Activated CD8-positive, alpha-beta memory T cell treated with anti-CD3 and anti-CD28 coated beads, Interleukin-2, amount 50 U/mL, for 48 hours (primary cell): ENCODE measurements at regions not wholly inside any gene's neighbourhood (a gene's known extent, or its start where the extent isn't known, plus 50 kb on each side); places are given as distances from the start of the nearest gene placed in this dataset.
A peak's percentile ranks its signal among the peaks of the same experiment; 100 is the strongest.

ENCODE experiments used
- DNase-seq: peaks from one replicate; pipeline ENCODE4 v3.0.0-alpha.2; 2020

DNA sequence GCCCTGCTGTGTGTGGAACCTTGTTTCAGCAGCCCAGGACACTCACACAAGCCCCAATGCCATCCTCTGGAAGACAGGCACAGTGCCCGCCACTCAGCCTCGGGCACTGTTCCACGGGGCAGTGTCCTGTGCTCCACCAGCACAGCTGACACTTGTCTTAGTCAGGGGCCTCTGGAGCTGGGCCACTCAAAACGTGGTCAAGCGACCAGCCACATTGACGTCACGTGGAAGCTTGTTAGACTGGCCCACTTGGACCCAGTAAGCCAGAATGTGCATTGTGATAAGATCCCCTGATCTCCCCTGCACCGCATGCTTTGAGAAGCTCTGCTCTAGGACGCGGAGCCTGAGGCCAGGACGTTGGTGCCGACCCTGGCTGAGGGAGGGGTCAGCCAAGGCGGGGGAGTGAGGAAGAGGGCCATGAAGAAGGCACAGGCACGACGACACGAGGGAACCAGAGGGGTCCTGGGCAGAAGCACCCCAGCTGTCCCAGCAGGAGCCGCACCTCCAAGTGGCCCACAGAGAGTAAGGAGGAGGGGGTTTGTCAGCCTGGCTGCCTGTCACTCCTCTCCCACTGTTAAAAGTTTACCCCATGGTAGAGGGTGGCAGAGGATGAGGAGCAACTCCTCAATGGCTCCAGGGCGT, 64.6 kb downstream of the LINC01488 start:
- DNase-seq = no peak

DNA sequence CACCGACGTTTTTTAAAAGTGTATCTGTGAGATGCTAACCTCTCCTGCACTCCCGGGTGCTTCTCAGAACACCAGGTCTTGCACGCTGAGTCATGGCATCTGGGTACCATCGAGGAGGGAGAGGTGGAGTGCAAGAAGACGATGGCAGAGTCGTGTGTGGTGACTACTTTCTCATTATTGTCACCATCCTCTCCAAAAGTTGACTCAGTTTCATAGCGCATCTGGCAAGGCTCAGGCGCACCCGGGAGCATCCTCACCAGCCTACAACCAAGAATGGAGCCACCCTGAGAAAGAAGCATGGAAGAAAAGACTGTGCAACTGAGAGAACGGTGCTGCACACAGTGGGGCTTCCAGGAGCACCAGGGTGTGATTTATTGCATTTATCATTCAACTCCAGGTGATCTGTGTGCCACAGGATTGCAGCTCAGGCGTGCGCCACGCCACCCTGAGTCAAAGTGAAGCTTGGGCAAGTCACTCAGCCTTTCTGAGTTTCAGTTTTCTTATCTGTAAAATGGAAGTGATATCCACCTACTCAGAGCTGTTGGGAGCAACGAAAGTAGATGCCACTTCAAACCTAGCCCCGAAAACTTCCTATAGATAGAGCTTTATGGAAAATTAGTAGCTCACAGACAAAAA, 65.4 kb downstream of the LINC01488 start:
- DNase-seq = peak; percentile 76

GRCh38 chr11:69550846-69551245, 69.4 kb downstream of the LINC01488 start:
- no peak for DNase-seq

GRCh38 chr11:69551963-69552362, 70.5 kb downstream of the LINC01488 start:
- DNase-seq = no peak

DNA sequence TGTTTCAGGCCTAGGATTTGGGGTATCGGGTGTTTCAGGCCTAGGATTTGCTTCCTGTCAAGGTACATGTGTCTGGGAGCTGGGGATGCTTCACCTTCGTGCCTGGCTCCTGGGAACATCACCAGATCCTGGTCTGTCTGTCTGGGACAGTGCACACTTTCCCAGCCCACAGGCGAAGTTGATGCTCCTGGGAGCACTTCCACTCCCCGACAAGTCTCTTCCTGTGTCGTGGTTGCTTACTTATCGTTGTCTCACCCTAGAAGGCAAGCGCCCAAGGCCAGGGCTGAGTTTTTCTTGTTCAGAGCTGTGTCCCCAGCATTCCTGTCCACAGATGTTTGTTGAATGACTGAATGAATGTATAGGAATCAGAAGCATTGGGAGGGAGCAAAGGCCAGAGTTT, 71.5 kb downstream of the LINC01488 start:
- no peak for DNase-seq

GRCh38 chr11:69553416-69554357, 72.2 kb downstream of the LINC01488 start:
- DNase-seq = no peak

DNA sequence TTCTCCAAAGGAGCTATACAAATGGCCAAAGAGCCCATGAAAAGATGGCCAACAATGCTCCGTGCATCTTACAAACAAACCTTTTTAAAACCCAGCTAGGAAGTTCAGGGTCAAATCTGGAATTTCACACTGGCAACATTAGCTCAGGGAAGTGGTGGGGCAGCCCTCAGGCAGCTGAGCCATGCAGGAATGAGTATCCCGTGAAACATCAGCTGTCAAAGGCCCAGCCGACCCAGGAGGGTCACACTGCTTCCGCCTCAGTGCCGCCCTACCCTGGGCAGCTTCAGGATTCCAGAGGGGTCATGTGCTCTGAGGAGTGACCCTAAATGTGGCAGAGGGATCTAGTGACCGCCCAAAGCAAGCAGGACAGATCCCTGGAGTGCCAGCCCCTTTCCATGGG, 73.4 kb downstream of the LINC01488 start:
- no peak for DNase-seq

GRCh38 chr11:69557266-69557665, 75.8 kb downstream of the LINC01488 start:
- DNase-seq = no peak

DNA sequence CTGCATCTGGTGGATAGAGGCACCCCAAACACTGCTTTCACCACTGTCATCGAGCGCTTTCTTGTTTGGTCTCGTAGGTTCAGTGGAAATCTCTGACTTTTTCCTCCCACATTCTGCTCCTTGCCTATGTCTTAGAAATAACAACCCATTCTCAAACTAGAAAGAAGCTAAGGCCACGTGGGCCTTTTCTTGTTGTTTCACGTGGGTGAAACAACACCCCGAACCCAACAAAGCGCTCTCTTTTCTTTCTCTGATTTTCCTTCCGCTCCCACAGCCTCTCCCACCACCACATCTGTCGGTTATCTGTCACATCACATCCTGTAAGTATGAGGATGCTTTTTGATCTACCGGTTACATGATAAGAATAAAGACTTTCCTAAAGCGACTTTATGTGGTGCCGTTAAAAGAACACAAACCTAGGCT, 77.1 kb downstream of the LINC01488 start:
- peak; percentile 42 for DNase-seq

DNA sequence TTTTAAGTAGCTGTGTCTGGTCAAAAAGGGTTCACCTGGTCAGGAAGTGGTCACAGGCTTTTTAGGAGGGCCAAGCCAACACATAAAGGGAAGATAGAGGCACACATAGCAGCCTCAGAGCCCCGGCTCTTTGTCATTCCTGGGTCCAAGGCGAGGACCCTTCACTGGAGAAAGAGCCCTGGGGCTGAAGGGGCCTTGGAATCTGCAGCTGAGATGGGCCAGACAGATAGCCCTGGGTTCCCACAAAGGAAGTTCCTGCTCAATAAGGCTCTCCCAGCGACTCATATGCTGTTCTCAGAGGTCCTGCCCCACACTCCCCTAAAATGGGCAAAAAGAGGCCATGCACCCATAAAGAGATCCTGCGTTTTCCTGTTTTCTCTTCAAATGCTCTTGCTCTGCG, 77.7 kb downstream of the LINC01488 start:
- DNase-seq = no peak

DNA sequence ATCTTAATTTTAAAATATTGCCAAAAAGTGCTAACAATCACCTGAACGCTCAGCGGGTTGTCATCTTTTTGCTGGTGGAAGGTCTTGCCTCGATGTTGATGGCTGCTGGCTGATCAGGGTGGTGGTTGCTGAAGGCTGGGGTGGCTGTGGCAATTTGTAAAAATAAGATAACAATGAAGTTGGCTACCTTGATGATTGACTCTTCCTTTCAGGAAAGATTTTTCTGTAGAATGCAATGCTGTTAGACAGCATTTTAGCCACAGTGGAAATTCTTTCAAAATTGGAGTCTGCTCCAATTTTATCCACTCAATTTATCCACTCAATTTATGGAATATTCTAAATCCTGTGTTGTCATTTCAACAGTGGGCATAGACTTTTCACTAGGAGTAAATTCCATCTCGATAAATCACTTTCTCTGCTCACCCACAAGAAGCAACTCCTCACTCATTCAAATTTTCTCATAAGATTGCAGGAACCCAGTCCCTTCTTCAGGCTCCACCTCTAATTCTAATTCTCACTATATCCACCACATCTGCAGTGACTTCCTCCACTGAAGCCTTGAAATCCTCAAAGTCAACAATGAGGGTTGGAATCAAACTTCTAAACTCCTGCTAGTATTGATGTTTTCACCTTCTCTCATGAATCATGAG, 78.8 kb downstream of the LINC01488 start:
- DNase-seq = no peak

- no peak for DNase-seq
These were observed 78.7 kb upstream of the CCND1 start for GRCh38 chr11:69562302-69562701.

DNA sequence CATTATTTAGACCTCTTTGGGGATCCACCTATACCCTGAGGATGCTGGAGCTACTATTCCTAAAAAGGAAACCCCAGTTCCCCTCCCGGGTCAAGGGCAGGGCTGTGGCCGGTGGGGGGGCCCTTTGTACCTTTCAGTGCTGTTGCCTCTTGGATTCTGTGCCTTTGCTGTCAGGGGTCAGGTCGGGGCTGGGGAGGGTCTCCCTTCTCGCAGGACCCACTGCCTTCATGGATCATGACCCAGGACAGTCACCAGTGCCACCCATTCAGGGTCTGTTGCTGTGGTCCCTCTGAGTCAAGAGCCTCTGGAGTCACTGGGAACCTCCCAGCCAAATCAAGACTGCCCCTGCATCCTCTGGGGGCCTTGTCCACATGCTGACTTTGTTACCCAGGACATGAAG, 78.1 kb upstream of the CCND1 start:
- DNase-seq = peak; percentile 26

DNA sequence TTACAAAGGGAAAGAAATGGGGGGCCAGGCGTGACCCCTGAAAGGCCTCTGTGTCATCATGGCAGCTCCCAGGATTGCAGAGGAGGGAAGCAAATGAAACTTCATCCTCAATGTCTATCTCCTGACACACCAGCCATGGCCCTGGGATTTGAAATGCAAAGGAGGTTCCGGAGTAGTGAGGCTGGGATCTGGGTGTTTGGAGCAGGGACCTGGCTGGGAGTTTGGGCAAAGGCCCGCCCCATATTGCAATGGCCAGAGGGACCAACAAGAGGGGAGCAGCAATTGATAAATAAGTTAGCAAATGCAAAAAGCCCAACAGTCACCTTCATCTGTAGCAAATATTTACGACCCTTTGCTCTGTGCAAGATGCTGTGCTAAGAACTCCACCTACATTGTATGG, 77.7 kb upstream of the CCND1 start:
- DNase-seq = peak; percentile 10

- peak; percentile 3 for DNase-seq
These were observed 76.8 kb upstream of the CCND1 start for GRCh38 chr11:69563946-69564775.

- no peak for DNase-seq
These were observed 75.0 kb upstream of the CCND1 start for GRCh38 chr11:69566001-69566400.

GRCh38 chr11:69567951-69568808, 72.8 kb upstream of the CCND1 start:
- no peak for DNase-seq

GRCh38 chr11:69568809-69569097, 72.2 kb upstream of the CCND1 start:
- DNase-seq = no peak

DNA sequence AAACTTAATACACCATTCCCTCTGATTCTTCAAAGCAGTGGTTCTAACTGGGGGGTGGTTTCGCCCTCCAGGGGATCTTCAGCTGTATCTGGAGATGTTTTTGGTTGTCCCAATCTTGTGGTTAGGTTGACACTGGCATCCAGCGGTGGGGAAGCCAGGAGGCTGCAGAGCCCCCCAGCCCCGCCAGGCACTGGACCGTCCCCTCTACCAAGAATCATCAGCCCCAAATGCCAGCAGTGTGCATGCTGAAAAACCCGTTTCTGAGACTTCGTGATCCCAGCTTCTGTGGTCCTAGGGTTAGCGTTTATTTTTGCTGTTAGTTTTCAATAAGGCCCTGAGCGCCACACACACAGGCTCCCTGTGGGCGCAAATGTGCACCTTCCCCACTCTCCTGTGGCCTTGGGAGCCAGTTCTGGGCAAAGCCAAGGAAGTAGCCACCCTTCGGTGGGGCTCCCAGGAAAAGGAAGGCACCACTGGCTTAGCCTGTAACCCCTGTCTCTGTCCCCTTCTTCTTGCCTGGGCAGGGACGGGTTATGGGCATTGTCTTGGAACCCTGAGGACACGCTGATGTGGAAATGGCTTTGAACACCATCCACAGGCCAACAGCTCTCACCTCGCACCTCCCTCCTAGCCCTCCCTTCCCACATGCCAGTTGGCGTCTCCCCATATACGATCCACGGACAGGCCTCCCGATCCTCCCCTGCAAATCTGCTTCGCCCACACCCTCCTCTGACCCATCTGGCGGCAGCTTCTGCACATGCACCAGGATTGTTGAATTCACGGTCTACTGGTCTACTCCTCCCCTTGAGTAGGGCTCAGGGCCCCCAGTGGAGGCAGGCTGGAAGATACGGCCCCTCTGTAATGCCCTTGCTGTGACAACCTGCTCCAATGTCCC, 71.4 kb upstream of the CCND1 start:
- DNase-seq = no peak

DNA sequence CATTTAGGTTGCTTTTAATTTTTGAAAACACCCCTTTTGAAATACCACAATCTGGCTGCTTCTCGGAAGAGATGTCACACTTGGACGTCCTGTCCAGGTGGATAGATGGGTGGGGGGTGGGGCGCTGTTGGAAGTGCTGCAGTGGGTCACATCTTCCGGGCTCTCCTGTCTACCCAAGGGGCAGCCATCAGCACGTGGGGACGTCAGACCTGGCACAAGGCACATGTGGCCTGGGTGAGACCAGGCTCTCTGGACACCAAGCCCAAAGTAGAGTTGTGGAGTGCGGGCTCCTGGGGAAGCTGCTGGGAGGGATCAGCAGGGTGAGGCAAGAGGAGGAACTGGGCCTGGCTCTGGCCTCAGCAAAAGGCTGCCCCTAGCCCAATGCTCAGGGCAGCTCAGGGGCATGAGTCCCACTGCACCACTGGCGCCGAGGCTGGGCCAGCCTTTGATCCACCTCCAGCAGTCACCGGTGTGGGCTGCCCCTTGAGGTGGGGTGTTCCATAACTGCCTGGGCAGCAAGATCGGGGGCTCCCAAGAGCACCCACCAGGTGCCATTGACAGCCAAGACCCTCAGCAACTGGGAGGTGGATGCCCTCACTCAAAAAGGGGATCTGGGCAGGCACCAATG, 68.6 kb upstream of the CCND1 start:
- DNase-seq = no peak
